IMR-90 (cell line): ENCODE measurements at regions not wholly inside any gene's neighbourhood (a gene's known extent, or its start where the extent isn't known, plus 50 kb on each side); places are given as distances from the start of the nearest gene placed in this dataset.

Source experiments
- ATAC-seq: fragments of 200-7000 bp; cut with Tn5 transposase; 2 replicates; pipeline ENCODE4 v1.9.1; 2020; ENCODE audit warnings: low read depth, mild to moderate bottlenecking, moderate library complexity
- BruUV-seq: library from RNA; stranded (reverse); fragments of 400-500 nt; replicated peaks from 2 replicates; lab custom pipeline; 2021; lab: Mats Ljungman, UMichigan
- CTCF ChIA-PET: fragments of 300-600 bp; formaldehyde crosslinking; extraction: SDS; loops from one replicate; lab custom pipeline; 2021; ENCODE audit warnings: antibody characterized with exemption; lab: Yijun Ruan, JAX
- POLR2A ChIA-PET: fragments of 300-600 bp; sonication (Branson Sonifier 250); formaldehyde crosslinking; loops from one replicate; lab custom pipeline; 2022; ENCODE audit warnings: antibody characterized with exemption; ENCODE audit not compliant: unreplicated experiment; lab: Charles Lee
- DNase-seq: peaks from one replicate; pipeline ENCODE4 v3.0.0; 2013
- H2AFZ ChIP-seq: replicated peaks from 2 replicates; pipeline ENCODE3; 2013; ENCODE audit warnings: low read length, mild to moderate bottlenecking; ENCODE audit not compliant: poor library complexity
- H2AK5ac ChIP-seq: 2 replicates; pipeline ENCODE4 v1.6.1; 2013; ENCODE audit warnings: low read depth, low read length, inconsistent platforms
- H2AK9ac ChIP-seq: replicated peaks from 2 replicates; pipeline ENCODE3; 2013; ENCODE audit warnings: mild to moderate bottlenecking, low read depth, low read length, moderate library complexity; ENCODE audit not compliant: poor library complexity
- H2BK120ac ChIP-seq: 2 replicates; pipeline ENCODE4 v1.6.1; 2013; ENCODE audit warnings: low read depth, low read length, inconsistent platforms
- H2BK15ac ChIP-seq: 3 replicates; pipeline ENCODE4 v1.6.1; 2013; ENCODE audit warnings: low read depth, low read length, inconsistent platforms
- H2BK20ac ChIP-seq: 2 replicates; pipeline ENCODE4 v1.6.1; 2013; ENCODE audit warnings: low read depth, mild to moderate bottlenecking, inconsistent platforms, low read length, moderate library complexity
- H2BK5ac ChIP-seq: 2 replicates; pipeline ENCODE4 v1.6.1; 2013; ENCODE audit warnings: mild to moderate bottlenecking, low read depth, low read length, inconsistent platforms; ENCODE audit not compliant: poor library complexity, severe bottlenecking
- H3K14ac ChIP-seq: replicated peaks from 2 replicates; pipeline ENCODE4 v1.6.1; 2013; ENCODE audit warnings: low read depth, low read length, inconsistent platforms
- H3K18ac ChIP-seq: 2 replicates; pipeline ENCODE4 v1.6.1; 2013; ENCODE audit warnings: low read depth, low read length, control low read depth
- H3K23ac ChIP-seq: 2 replicates; pipeline ENCODE4 v1.6.1; 2013; ENCODE audit warnings: low read depth, low read length, inconsistent platforms
- H3K27ac ChIP-seq: 2 replicates; pipeline ENCODE4 v1.5.1; 2013; ENCODE audit warnings: mild to moderate bottlenecking, control low read depth, low read length; ENCODE audit not compliant: insufficient read depth
- H3K27me3 ChIP-seq: 2 replicates; pipeline ENCODE4 v1.6.1; 2013; ENCODE audit warnings: low read length; ENCODE audit not compliant: control insufficient read depth, insufficient read depth
- H3K36me3 ChIP-seq: 2 replicates; pipeline ENCODE4 v1.6.1; 2013; ENCODE audit warnings: low read length, mixed read lengths; ENCODE audit not compliant: control insufficient read depth, insufficient read depth
- H3K4ac ChIP-seq: 2 replicates; pipeline ENCODE4 v1.6.1; 2013; ENCODE audit warnings: low read depth, low read length, inconsistent platforms
- H3K4me1 ChIP-seq: 2 replicates; pipeline ENCODE4 v1.6.1; 2013; ENCODE audit warnings: low read length, mixed read lengths; ENCODE audit not compliant: control insufficient read depth, insufficient read depth
- H3K4me2 ChIP-seq: 2 replicates; pipeline ENCODE4 v1.6.1; 2013; ENCODE audit warnings: low read depth, mild to moderate bottlenecking, control low read depth, low read length, moderate library complexity
- H3K4me3 ChIP-seq: 2 replicates; pipeline ENCODE4 v1.5.1; 2013; ENCODE audit warnings: low read depth, mild to moderate bottlenecking, control low read depth, low read length, moderate library complexity; ENCODE audit not compliant: insufficient read depth
- H3K56ac ChIP-seq: 2 replicates; pipeline ENCODE4 v1.6.1; 2013; ENCODE audit warnings: low read length, inconsistent platforms; ENCODE audit not compliant: insufficient read depth; ENCODE audit errors: extremely low read depth
- H3K79me1 ChIP-seq, 2 experiments: 2 replicates each; pipeline ENCODE4 v1.6.1; 2013; ENCODE audit warnings: low read length in 2 of 2, inconsistent platforms in 1 of 2, low read depth in 1 of 2
- H3K9ac ChIP-seq: 2 replicates; pipeline ENCODE4 v1.6.1; 2013; ENCODE audit warnings: low read depth, low read length, control low read depth
- H3K9me1 ChIP-seq: 2 replicates; pipeline ENCODE4 v1.6.1; 2013; ENCODE audit warnings: low read length, inconsistent platforms; ENCODE audit not compliant: insufficient read depth
- H3K9me3 ChIP-seq: 2 replicates; pipeline ENCODE4 v1.6.1; 2013; ENCODE audit warnings: low read length; ENCODE audit not compliant: control insufficient read depth, insufficient read depth
- H4K20me1 ChIP-seq: 2 replicates; pipeline ENCODE4 v1.6.1; 2013; ENCODE audit warnings: low read length, inconsistent platforms; ENCODE audit not compliant: insufficient read depth
- H4K5ac ChIP-seq: 2 replicates; pipeline ENCODE4 v1.6.1; 2013; ENCODE audit warnings: mild to moderate bottlenecking, low read depth, low read length, control low read depth
- H4K8ac ChIP-seq, 2 experiments: 2 replicates each; pipeline ENCODE4 v1.6.1; 2013; ENCODE audit warnings: low read depth in 2 of 2, low read length in 2 of 2, control low read depth in 1 of 2, inconsistent platforms in 1 of 2
- H4K91ac ChIP-seq: 2 replicates; pipeline ENCODE4 v1.6.1; 2013; ENCODE audit warnings: low read depth, low read length, inconsistent platforms; ENCODE audit not compliant: insufficient read depth
- CEBPB ChIP-seq: IDR thresholded peaks from 2 replicates; pipeline ENCODE4 v1.6.1; 2012; ENCODE audit warnings: low read depth, low read length, improper control_type of control experiment
- FOS ChIP-seq: fragments of 150-350 bp; IDR thresholded peaks from 2 replicates; pipeline ENCODE4 v1.6.1; 2016; ENCODE audit warnings: low read depth, low read length
- MAFK ChIP-seq: IDR thresholded peaks from 2 replicates; pipeline ENCODE4 v1.6.1; 2012; ENCODE audit warnings: low read depth, low read length, improper control_type of control experiment
- RCOR1 ChIP-seq: IDR thresholded peaks from 2 replicates; pipeline ENCODE4 v1.6.1; 2012; ENCODE audit warnings: mild to moderate bottlenecking, low read length, improper control_type of control experiment; ENCODE audit not compliant: insufficient replicate concordance
- WGBS, 2 experiments: methylation state at CpG; one replicate each; pipeline versions ENCODE4 v1.1.5 to v1.1.7; 2013; ENCODE audit warnings: missing lambda C conversion rate in 2 of 2; ENCODE audit not compliant: insufficient read length in 1 of 2; ENCODE audit errors: extremely low coverage in 2 of 2; 5-methylcytosine and 5-hydroxymethylcytosine counted together
- dilution Hi-C: fragments of 300-500 bp; cut with HindIII; formaldehyde crosslinking; loops from one replicate; pipeline ENCODE4 v1.14.3; 2018; ENCODE audit warnings: low sequenced_read_pairs; ENCODE audit not compliant: unreplicated experiment
- in situ Hi-C: fragments of 300-500 bp; cut with MboI; formaldehyde crosslinking; loops from 3 replicates; pipeline ENCODE4 v1.14.3; 2019; ENCODE audit warnings: low sequenced_read_pairs, inconsistent platforms, mixed read lengths
- intact Hi-C: fragments of 100-400 bp; cut with micrococcal nuclease; formaldehyde crosslinking; loops from 2 replicates; pipeline ENCODE4 v1.10.0; 2022

- WGBS, 2 experiments = no CpG with 5 or more reads among the region's 6 CpGs
These were observed 108.5 kb upstream of the ADAMTS16 start for GRCh38 chr5:5031665-5032064.

More at GRCh38 chr5:5031665-5032064, 108.5 kb upstream of the ADAMTS16 start:
- Histone ChIP-seq H3K4ac (no peak overlapping the region), H4K5ac (no peak overlapping the region), H2BK20ac (no peak overlapping the region), H3K79me1 (no peaks in the 10 kb centered on the region), H4K8ac (no peak overlapping the region), H2AFZ (no peak overlapping the region), H3K27ac (no peak overlapping the region), H3K27me3 (no peaks in the 10 kb centered on the region), H3K14ac (no peak overlapping the region), H4K91ac (no peak overlapping the region), H2BK15ac (no peak overlapping the region), H3K9ac (no peak overlapping the region), H3K9me1 (no peaks in the 10 kb centered on the region), H4K20me1 (no peaks in the 10 kb centered on the region), H3K56ac (no peak overlapping the region), H2BK120ac (no peak overlapping the region), H2AK5ac (no peak overlapping the region), H3K4me2 (no peak overlapping the region), H3K36me3 (no peaks in the 10 kb centered on the region), H3K4me1 (no peaks in the 10 kb centered on the region), H3K23ac (no peak overlapping the region), H2BK5ac (no peak overlapping the region), H3K4me3 (no peak overlapping the region), H3K18ac (no peak overlapping the region), H3K9me3 (peaks cover 14% of the 10 kb centered on the region), H2AK9ac (no peak overlapping the region)
- TF ChIP-seq MAFK (no peak), FOS (no peak), RCOR1 (no peak), CEBPB (no peak)
- dilution Hi-C loops = no loop called here
- ChIA-PET POLR2A (no interaction called here), CTCF (no interaction called here)
- in situ Hi-C loops = no loop called here
- no peak for ATAC-seq
- intact Hi-C loops = no loop called here
- BruUV-seq = no TSS peak
- DNase-seq = no peak
